K562 (cell line): ENCODE measurements at regions not wholly inside any gene's neighbourhood (a gene's known extent, or its start where the extent isn't known, plus 50 kb on each side); places are given as distances from the start of the nearest gene placed in this dataset.

Experiments used
- ATAC-seq: fragments of 200-7000 bp; cut with Tn5 transposase; 3 replicates; pipeline ENCODE4 v1.9.1; 2020; ENCODE audit warnings: moderate library complexity
- BruUV-seq: library from RNA; stranded (reverse); fragments of 400-500 nt; replicated peaks from 2 replicates; lab custom pipeline; 2021; lab: Mats Ljungman, UMichigan
- CTCF ChIA-PET: fragments of 300-600 bp; formaldehyde crosslinking; extraction: SDS; loops from one replicate; lab custom pipeline; 2021; ENCODE audit warnings: low intra/inter-chr PET ratio; lab: Yijun Ruan, JAX
- POLR2A ChIA-PET: fragments of 300-600, 350-650 bp; sonication (Branson Sonifier 250); formaldehyde crosslinking; extraction: SDS; loops from one replicate; lab custom pipeline; 2021; ENCODE audit warnings: antibody characterized with exemption, inconsistent platforms; lab: Yijun Ruan, JAX
- DNase-seq, 4 experiments: peaks; one replicate each; pipeline versions ENCODE4 v3.0.0 to v3.0.0-alpha.2; 2011 to 2018; ENCODE audit warnings: low spot score in 3 of 4, mixed read lengths in 3 of 4; ENCODE audit errors: extremely low read depth in 1 of 4
- FAIRE-seq: peaks from 2 replicates; lab custom pipeline; 2011; peaks lifted over from hg19 to GRCh38; lab: Jason Lieb, UNC
- H2AFZ ChIP-seq: 2 replicates; pipeline ENCODE4 v1.6.0; 2011; ENCODE audit warnings: low read depth, low read length, control low read depth, inconsistent platforms
- H3K27ac ChIP-seq: fragments of 200-600 bp; 3 replicates; pipeline ENCODE4 v1.8.0; 2011; ENCODE audit warnings: low read depth, mild to moderate bottlenecking, control low read depth, inconsistent platforms, low read length, moderate library complexity, mixed read lengths; ENCODE audit errors: extremely low read depth
- H3K27me3 ChIP-seq, 2 experiments: fragments of 300-600 bp in 1 of 2; 2 replicates in 1 of 2; 3 replicates in 1 of 2; pipeline versions ENCODE4 v1.6.0 to v1.8.0; 2011; ENCODE audit warnings: inconsistent platforms in 2 of 2, low read length in 2 of 2, mild to moderate bottlenecking in 1 of 2, mixed read lengths in 1 of 2, moderate library complexity in 1 of 2; ENCODE audit not compliant: control insufficient read depth in 2 of 2, insufficient read depth in 2 of 2
- H3K36me3 ChIP-seq: fragments of 300-600 bp; 3 replicates; pipeline ENCODE4 v1.8.0; 2011; ENCODE audit warnings: mild to moderate bottlenecking, low read length, inconsistent platforms; ENCODE audit not compliant: control insufficient read depth, insufficient read depth
- H3K4me1 ChIP-seq, 2 experiments: fragments of 200-600 bp in 1 of 2; replicated peaks in 1 of 2; 2 replicates in 1 of 2; 3 replicates in 1 of 2; pipeline versions ENCODE4 v1.5.1 to v1.8.0; 2011; ENCODE audit warnings: inconsistent platforms in 2 of 2, low read length in 2 of 2, mild to moderate bottlenecking in 1 of 2, mixed read lengths in 1 of 2, moderate library complexity in 1 of 2; ENCODE audit not compliant: control insufficient read depth in 2 of 2, insufficient read depth in 2 of 2
- H3K4me2 ChIP-seq: 2 replicates; pipeline ENCODE4 v1.6.1; 2011; ENCODE audit warnings: low read length, control low read depth, inconsistent platforms, mixed read lengths; ENCODE audit not compliant: insufficient read depth
- H3K4me3 ChIP-seq: fragments of 200-600 bp; sonication (generic), shearing (Covaris generic); 2 replicates; pipeline ENCODE4 v1.5.1; 2016; ENCODE audit warnings: control low read depth, inconsistent platforms
- H3K79me2 ChIP-seq: fragments of 200-600 bp; 3 replicates; pipeline ENCODE4 v1.8.0; 2011; ENCODE audit warnings: low read length, inconsistent platforms; ENCODE audit not compliant: control insufficient read depth, insufficient read depth
- H3K9ac ChIP-seq, 2 experiments: 2 replicates each; pipeline versions ENCODE4 v1.6.0 to v1.6.1; 2011; ENCODE audit warnings: low read depth in 2 of 2, low read length in 2 of 2, control low read depth in 1 of 2, inconsistent platforms in 1 of 2, mild to moderate bottlenecking in 1 of 2, mixed read lengths in 1 of 2; ENCODE audit not compliant: insufficient read depth in 1 of 2
- H3K9me1 ChIP-seq: one replicate; pipeline ENCODE4 v1.6.0; 2011; ENCODE audit warnings: inconsistent platforms, mild to moderate bottlenecking, low read length, moderate library complexity; ENCODE audit not compliant: control insufficient read depth, insufficient read depth
- H3K9me3 ChIP-seq: replicated peaks from 2 replicates; pipeline ENCODE4 v1.5.1; 2011; ENCODE audit warnings: low read depth, low read length, inconsistent platforms; ENCODE audit not compliant: control insufficient read depth, insufficient read depth
- H4K20me1 ChIP-seq: replicated peaks from 2 replicates; pipeline ENCODE4 v1.6.1; 2011; ENCODE audit warnings: low read length, inconsistent platforms, mixed read lengths; ENCODE audit not compliant: control insufficient read depth, insufficient read depth
- ARID2 ChIP-seq: fragments of 450-650 bp; IDR thresholded peaks from 2 replicates; pipeline ENCODE4 v1.6.1; 2017; ENCODE audit warnings: antibody characterized with exemption, mild to moderate bottlenecking
- GTF2B ChIP-seq: IDR thresholded peaks from 2 replicates; pipeline ENCODE4 v1.6.1; 2011; ENCODE audit not compliant: insufficient read length; ENCODE audit errors: extremely low read depth
- KLF16 ChIP-seq: IDR thresholded peaks from 2 replicates; pipeline ENCODE4 v1.6.1; 2016; ENCODE audit warnings: antibody characterized with exemption
- NONO ChIP-seq, 2 experiments: fragments of 200-400 bp in 1 of 2; fragments of 450-650 bp in 1 of 2; formaldehyde crosslinking in 1 of 2; IDR thresholded peaks; 2 replicates each; pipeline ENCODE4 v1.6.1; 2017; ENCODE audit warnings: low read depth in 2 of 2, mild to moderate bottlenecking in 2 of 2, moderate library complexity in 2 of 2, low read length in 1 of 2
- RB1 ChIP-seq: fragments of 450-650 bp; IDR thresholded peaks from 2 replicates; pipeline ENCODE4 v1.6.1; 2017; ENCODE audit warnings: low read depth, mild to moderate bottlenecking
- SMC3 ChIP-seq: conservative IDR thresholded peaks from 2 replicates; pipeline ENCODE4 v1.6.1; 2011; ENCODE audit warnings: low read depth, low read length, improper control_type of control experiment; ENCODE audit not compliant: insufficient read depth
- TRIM24 ChIP-seq, 2 experiments: fragments of 450-650 bp; IDR thresholded peaks; 2 replicates each; pipeline ENCODE4 v1.6.1; 2016
- WGBS: fragments of 100-300 bp; shearing (Covaris generic); methylation state at CpG from one replicate; pipeline ENCODE4 v1.1.6; 2016; ENCODE audit warnings: low coverage, mixed read lengths; ENCODE audit not compliant: insufficient coverage; ENCODE audit errors: missing lambda C conversion rate; 5-methylcytosine and 5-hydroxymethylcytosine counted together
- in situ Hi-C: fragments of 300-500 bp; cut with MboI; formaldehyde crosslinking; loops from 4 replicates; pipeline ENCODE4 v1.15.0; 2018; ENCODE audit warnings: inconsistent platforms, mixed read lengths
- intact Hi-C: fragments of 100-400 bp; cut with micrococcal nuclease; formaldehyde crosslinking; loops from 2 replicates; pipeline ENCODE4 v1.14.2; 2022
- TF ChIP-seq, protein P1 (sequence below), 2 experiments: fragments of 450-650 bp; formaldehyde crosslinking in 1 of 2; IDR thresholded peaks; 2 replicates each; pipeline versions ENCODE4 v1.4.0 to v1.6.1; 2014 to 2020; ENCODE audit warnings: mild to moderate bottlenecking in 2 of 2, borderline replicate concordance in 1 of 2, low read depth in 1 of 2
- TF ChIP-seq, protein P2 (sequence below): fragments of 450-650 bp; formaldehyde crosslinking; IDR thresholded peaks from 2 replicates; pipeline ENCODE4 v1.4.0; 2020; ENCODE audit warnings: mild to moderate bottlenecking
- TF ChIP-seq, protein P3 (sequence below): fragments of 450-650 bp; formaldehyde crosslinking; IDR thresholded peaks from 2 replicates; pipeline ENCODE4 v1.4.0; 2020; ENCODE audit warnings: mild to moderate bottlenecking, moderate library complexity

DNA sequence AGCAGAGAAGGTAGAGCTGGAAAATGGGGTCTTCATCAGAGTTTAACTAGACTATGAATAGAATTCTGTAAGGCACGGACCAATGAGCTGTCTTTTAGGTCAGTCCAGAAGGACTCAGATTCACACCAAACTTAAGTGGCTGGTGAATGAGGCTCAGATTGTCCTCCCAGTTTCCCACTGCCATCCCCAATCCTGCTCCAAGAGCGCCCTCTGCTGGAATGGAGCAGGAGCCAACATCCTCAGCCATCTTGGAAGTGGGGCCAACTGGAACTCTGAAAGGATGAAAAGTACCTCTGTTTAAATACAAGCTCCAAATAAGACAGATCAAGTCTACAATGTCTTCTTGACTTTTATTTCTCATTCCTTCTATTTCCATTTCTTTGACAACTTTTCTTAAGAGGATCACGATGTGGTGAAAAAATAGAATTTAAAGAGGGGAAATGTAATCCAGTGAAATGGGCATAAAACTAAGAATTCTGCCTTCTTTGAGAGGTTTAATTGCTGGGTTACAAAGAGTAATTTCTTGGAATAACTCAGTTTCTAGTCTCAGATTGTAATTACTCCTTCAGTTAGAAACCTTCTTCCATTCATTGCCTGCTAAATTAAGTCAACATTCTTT is 217.1 kb upstream of the TPRG1 start:
- H3K79me2 ChIP-seq: no peaks in the 10 kb centered on the region
- H3K27ac ChIP-seq: no peak overlapping the region
- H3K9ac ChIP-seq: no peak overlapping the region
- H3K4me2 ChIP-seq: no peak overlapping the region
- FAIRE-seq (peak; percentile 81), ATAC-seq (peak; percentile 96), DNase-seq (peak; percentile 75 to 79 (median 76))
- H3K4me1 ChIP-seq: no peaks in the 10 kb centered on the region
- no peak overlapping the region for H2AFZ ChIP-seq
- intact Hi-C loops: loop anchor here (1.0 to 5.0 kb wide), 2 partner anchors 1215 to 1637 kb away; no protein-coding TSS in a partner anchor
- ChIA-PET CTCF (interaction anchor here (0.6 to 2.7 kb wide), 6 partner anchors 8 to 1734 kb away, joined by 3 to 39 read pairs (median 4); no protein-coding TSS in a partner anchor), POLR2A (interaction anchor here (0.7 to 1.2 kb wide), 2 partner anchors 10 to 1216 kb away, joined by 3 to 5 read pairs; no protein-coding TSS in a partner anchor)
- no peak overlapping the region for H3K4me3 ChIP-seq
- no peaks in the 10 kb centered on the region for H3K9me3 ChIP-seq
- in situ Hi-C loops: loop anchor here (5.0 kb wide), 1 partner anchor 1212 kb away; no protein-coding TSS in a partner anchor
- no peaks in the 10 kb centered on the region for H3K9me1 ChIP-seq
- 0% methylated on average over 3 of the region's 3 CpGs for WGBS
- no peaks in the 10 kb centered on the region for H3K36me3 ChIP-seq
- BruUV-seq: no TSS peak
- no peaks in the 10 kb centered on the region for H3K27me3 ChIP-seq
- no peaks in the 10 kb centered on the region for H4K20me1 ChIP-seq
- TF ChIP-seq, protein P1, sequence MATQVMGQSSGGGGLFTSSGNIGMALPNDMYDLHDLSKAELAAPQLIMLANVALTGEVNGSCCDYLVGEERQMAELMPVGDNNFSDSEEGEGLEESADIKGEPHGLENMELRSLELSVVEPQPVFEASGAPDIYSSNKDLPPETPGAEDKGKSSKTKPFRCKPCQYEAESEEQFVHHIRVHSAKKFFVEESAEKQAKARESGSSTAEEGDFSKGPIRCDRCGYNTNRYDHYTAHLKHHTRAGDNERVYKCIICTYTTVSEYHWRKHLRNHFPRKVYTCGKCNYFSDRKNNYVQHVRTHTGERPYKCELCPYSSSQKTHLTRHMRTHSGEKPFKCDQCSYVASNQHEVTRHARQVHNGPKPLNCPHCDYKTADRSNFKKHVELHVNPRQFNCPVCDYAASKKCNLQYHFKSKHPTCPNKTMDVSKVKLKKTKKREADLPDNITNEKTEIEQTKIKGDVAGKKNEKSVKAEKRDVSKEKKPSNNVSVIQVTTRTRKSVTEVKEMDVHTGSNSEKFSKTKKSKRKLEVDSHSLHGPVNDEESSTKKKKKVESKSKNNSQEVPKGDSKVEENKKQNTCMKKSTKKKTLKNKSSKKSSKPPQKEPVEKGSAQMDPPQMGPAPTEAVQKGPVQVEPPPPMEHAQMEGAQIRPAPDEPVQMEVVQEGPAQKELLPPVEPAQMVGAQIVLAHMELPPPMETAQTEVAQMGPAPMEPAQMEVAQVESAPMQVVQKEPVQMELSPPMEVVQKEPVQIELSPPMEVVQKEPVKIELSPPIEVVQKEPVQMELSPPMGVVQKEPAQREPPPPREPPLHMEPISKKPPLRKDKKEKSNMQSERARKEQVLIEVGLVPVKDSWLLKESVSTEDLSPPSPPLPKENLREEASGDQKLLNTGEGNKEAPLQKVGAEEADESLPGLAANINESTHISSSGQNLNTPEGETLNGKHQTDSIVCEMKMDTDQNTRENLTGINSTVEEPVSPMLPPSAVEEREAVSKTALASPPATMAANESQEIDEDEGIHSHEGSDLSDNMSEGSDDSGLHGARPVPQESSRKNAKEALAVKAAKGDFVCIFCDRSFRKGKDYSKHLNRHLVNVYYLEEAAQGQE (IDR thresholded peaks at IDR 0.05; ENCODE audit: borderline replicate concordance): peak; percentile 82
- TF ChIP-seq, protein P1 (CRISPR knock-in tag; IDR thresholded peaks at IDR 0.05; ENCODE audit: low read depth): no peak
- TF ChIP-seq TRIM24 (IDR thresholded peaks at IDR 0.05) (no peak), SMC3 (peak; percentile 88), RB1 (0 out of 2 replicates have a peak, but pooled peaks have one; percentile 32), GTF2B (no peak), NONO (IDR thresholded peaks at IDR 0.05; ENCODE audit: low read depth in 2 of 2, low read length in 1 of 2) (no peak), ARID2 (0 out of 2 replicates have a peak, but pooled peaks have one; percentile 21), KLF16 (0 out of 2 replicates have a peak, but pooled peaks have one; percentile 28)
- TF ChIP-seq, protein P2, sequence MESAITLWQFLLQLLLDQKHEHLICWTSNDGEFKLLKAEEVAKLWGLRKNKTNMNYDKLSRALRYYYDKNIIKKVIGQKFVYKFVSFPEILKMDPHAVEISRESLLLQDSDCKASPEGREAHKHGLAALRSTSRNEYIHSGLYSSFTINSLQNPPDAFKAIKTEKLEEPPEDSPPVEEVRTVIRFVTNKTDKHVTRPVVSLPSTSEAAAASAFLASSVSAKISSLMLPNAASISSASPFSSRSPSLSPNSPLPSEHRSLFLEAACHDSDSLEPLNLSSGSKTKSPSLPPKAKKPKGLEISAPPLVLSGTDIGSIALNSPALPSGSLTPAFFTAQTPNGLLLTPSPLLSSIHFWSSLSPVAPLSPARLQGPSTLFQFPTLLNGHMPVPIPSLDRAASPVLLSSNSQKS (CRISPR knock-in tag): no peak
- TF ChIP-seq, protein P3, sequence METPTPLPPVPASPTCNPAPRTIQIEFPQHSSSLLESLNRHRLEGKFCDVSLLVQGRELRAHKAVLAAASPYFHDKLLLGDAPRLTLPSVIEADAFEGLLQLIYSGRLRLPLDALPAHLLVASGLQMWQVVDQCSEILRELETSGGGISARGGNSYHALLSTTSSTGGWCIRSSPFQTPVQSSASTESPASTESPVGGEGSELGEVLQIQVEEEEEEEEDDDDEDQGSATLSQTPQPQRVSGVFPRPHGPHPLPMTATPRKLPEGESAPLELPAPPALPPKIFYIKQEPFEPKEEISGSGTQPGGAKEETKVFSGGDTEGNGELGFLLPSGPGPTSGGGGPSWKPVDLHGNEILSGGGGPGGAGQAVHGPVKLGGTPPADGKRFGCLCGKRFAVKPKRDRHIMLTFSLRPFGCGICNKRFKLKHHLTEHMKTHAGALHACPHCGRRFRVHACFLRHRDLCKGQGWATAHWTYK (CRISPR knock-in tag): no peak
